GM21367 (cell line): ENCODE measurements at regions not wholly inside any gene's neighbourhood (a gene's known extent, or its start where the extent isn't known, plus 50 kb on each side); places are given as distances from the start of the nearest gene placed in this dataset.

ENCODE experiments used
- ATAC-seq: cut with Tn5 transposase; IDR thresholded peaks from one replicate; pipeline ENCODE4 v1.9.1; 2021; ENCODE audit not compliant: unreplicated experiment

DNA sequence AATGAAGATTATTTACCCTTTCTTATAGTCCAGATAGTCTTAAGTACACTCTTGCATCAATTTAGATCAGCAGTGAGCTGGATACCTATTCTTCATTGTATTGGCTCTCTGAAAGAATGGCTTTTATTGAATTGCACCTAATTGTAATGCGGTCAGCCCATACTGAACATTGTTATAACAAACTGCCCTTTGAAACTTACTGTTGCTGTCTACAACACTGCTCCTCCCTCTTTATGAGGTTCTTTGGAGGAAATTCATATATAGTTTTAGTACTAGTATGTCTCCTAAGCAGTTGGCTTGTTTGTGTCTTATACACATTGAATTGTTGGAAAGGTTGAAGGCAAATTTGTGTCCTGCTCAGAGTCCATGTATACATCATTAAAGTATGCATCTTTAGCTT lies 66.5 kb upstream of the UGP2 start:
- ATAC-seq: no peak

- ATAC-seq: no peak
These were observed 65.3 kb upstream of the UGP2 start for GRCh38 chr2:63776382-63776781.

DNA sequence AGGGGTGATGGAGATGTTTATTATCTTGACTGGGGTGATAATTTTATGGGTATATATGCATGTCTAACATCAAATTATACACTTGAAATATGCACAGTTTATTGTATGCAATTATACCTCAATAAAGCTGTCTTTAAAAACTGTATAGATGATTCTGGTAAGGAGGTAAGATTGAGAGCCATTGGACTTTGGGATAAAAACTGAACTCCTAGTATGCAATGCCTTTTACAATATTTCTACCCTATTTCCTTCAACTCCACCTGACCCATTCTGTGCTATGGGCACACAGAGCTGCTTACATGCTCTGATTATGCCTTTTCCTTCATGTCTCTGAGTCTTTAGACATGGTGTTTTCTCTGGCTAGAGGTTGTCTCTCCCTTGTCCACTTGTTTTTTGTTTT lies 63.9 kb upstream of the UGP2 start:
- no peak for ATAC-seq

DNA sequence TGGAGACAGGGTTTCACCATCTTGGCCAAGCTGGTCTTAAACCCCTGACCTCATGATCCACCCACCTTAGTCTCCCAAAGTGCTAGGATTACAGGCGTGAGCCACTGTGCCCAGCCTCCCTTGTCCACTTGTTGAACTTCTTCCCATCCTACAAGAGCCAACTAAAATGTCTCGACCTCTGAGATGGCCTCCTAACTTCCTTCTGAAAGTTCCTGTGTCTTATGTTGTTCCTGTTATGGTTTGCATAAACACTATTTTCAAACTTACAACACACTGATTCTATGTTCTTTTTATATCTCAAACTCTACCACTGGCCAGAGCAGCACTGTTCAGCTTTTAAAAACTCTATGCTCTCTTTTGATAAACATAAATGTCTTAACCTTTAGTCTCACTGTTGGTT lies 63.3 kb upstream of the UGP2 start:
- ATAC-seq: no peak

DNA sequence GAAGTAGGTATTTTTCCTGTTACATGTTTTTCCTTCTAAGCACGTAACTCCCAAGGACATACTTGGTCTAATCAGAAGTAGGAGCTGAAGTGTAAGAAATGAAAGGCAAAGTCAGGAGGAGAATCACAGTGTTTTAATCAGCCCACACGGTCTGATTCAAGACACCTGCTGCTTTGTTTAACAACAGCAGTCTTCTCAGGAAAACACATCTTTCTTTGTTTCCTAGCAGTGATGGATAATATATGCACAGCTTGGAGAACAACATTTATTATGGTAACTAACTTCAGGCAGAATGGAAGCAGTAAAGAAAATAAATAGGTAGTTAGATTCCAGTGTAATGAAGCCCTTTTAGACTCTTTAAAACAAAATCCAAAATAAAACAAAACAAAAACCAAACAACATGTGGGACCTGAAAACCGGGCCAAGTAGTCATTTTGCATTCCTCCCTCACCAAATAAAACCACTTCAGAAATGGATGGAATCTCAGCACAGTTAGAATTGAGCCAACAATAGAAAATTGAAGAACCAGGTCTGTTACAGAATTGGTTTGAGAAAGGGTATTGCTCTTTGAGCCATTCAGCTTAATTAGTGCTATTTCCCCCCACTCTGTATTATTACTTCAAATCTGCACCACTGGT lies 61.1 kb upstream of the UGP2 start:
- no peak for ATAC-seq

GRCh38 chr2:63784461-63784860 lies 57.2 kb upstream of the UGP2 start:
- no peak for ATAC-seq

DNA sequence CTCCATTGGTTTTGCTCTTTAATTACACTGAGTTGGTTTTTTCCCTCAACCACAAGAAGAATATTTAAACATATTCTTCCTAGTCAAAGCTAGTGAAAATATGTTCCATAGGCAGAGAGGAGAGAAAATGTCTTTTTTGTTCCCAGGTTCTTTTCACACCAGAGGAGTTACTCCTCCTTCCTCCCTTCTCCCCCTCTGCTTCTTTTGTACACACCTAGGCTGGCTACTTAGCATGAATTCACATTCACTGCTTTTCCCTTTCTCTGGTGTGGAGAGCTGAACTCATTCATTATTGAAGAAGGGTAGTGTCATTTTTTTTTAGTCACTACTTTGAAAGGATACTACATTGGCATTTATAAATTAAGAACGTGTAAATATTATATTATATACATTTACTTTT lies 56.6 kb upstream of the UGP2 start:
- no peak for ATAC-seq

DNA sequence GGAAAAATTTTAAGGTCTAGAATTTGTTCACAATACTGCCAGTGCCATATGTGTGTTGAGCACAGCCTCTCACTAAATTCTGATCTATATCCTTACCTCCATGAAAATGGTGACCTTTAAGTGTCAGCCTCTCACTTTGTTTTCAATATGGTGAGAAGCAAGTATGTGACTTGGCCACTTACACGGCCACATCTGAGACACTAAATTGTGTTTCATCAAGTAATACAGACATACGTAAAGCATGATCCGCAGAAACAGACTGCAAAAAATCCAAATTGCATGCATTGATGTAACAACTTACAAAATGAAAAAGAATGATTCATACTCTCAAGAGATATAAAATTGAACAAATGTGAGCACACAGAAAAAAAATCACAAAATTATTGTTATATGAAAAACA lies 55.2 kb upstream of the UGP2 start:
- ATAC-seq: no peak

DNA sequence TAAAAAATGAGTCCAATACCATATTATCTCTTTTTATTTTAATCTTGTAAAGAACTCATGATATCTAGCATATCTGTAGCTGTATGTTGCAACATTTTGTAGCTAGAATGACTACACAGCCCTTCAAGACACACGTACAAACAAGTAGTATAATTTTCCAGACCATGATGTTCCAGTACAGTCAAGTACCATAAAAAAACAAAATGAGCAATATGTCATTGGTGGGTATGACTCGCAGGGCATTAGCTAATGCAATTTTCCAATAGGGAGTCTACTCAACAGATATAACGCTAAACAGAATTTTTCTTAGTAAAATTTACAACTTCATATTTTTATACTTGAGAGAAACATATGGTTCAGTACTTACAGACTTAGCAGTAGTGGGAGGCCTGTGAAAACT lies 53.6 kb upstream of the UGP2 start:
- ATAC-seq: no peak

GRCh38 chr2:63789338-63790020 lies 52.2 kb upstream of the UGP2 start:
- ATAC-seq: no peak

GRCh38 chr2:63790491-63790890 lies 51.2 kb upstream of the UGP2 start:
- no peak for ATAC-seq

DNA sequence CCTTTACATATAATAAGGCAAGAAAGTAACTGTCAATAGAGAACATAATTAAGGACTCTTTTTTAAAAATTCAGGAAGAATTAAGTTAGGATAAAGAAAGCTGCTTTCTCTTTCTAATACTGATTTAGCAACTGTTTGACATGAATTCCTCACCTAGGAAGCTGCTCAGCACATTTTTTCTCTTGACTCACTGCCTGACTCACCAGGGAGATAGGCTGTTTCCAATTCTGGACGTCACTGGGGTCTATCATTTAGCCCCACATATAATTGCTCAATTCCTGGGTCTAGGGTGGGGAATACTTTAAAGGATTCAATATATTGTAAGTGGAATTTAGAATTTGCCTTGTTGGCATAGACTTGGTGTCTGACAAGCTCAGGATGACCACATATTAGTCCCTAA lies 50.8 kb upstream of the UGP2 start:
- no peak for ATAC-seq

DNA sequence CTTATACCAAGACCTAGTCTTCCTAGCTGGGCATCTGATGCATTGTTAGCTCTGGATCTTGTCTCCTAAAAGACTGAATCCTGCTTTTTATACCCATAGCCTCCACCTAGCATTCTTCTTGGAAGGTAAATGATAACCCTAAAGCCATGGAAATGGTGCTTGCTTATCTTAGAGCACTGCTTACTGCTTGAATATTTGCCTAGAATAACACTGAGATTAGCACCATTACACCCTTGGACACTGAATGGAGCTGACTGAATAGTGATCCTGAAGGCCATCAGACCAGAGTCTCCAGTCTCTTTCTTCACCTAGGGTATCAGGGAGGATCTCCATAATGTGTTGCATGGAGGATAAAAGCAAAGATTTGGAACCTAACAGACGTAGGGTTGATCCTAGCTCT lies 50.3 kb upstream of the UGP2 start:
- no peak for ATAC-seq
